Osteoblast (primary cell): ENCODE measurements at regions not wholly inside any gene's neighbourhood (a gene's known extent, or its start where the extent isn't known, plus 50 kb on each side); places are given as distances from the start of the nearest gene placed in this dataset.
A peak's percentile ranks its signal among the peaks of the same experiment; 100 is the strongest.
"Not testable (repeated sequence)": the region's sequence is repeated elsewhere in the genome, so short reads cannot be mapped to it uniquely, and the experiment has no call there.

Experiments
- DNase-seq: peaks from one replicate; pipeline ENCODE4 v3.0.0; 2011; ENCODE audit warnings: low spot score, mixed read lengths; ENCODE audit not compliant: insufficient read length; ENCODE audit errors: missing footprints
- H2AFZ ChIP-seq: 2 replicates; pipeline ENCODE4 v1.6.0; 2011; ENCODE audit warnings: mild to moderate bottlenecking, low read length
- H3K27ac ChIP-seq: 2 replicates; pipeline ENCODE4 v1.5.1; 2011; ENCODE audit warnings: mild to moderate bottlenecking, low read depth, low read length, moderate library complexity
- H3K27me3 ChIP-seq: 2 replicates; pipeline ENCODE4 v1.6.0; 2012; ENCODE audit warnings: mild to moderate bottlenecking, control low read depth, inconsistent platforms, low read length, moderate library complexity; ENCODE audit not compliant: insufficient read depth
- H3K36me3 ChIP-seq: 2 replicates; pipeline ENCODE4 v1.5.1; 2011; ENCODE audit warnings: mild to moderate bottlenecking, low read length, control low read depth, moderate library complexity; ENCODE audit not compliant: insufficient read depth
- H3K4me1 ChIP-seq: 2 replicates; pipeline ENCODE4 v1.5.1; 2011; ENCODE audit warnings: mild to moderate bottlenecking, low read length, control low read depth, moderate library complexity; ENCODE audit not compliant: insufficient read depth
- H3K4me2 ChIP-seq: 2 replicates; pipeline ENCODE4 v1.6.0; 2011; ENCODE audit warnings: mild to moderate bottlenecking, low read length; ENCODE audit not compliant: insufficient read depth
- H3K4me3 ChIP-seq: fragments of 200-600 bp; sonication (generic); 3 replicates; pipeline ENCODE4 v1.5.1; 2012; ENCODE audit warnings: mild to moderate bottlenecking, low read length, inconsistent platforms; ENCODE audit not compliant: insufficient read depth
- H3K79me2 ChIP-seq: 2 replicates; pipeline ENCODE4 v1.6.0; 2012; ENCODE audit warnings: mild to moderate bottlenecking, low read length, control low read depth, inconsistent platforms; ENCODE audit not compliant: insufficient read depth
- H3K9me3 ChIP-seq: 2 replicates; pipeline ENCODE4 v1.5.1; 2011; ENCODE audit warnings: low read depth, low read length, control low read depth
- H4K20me1 ChIP-seq: 2 replicates; pipeline ENCODE4 v1.6.0; 2012; ENCODE audit warnings: mild to moderate bottlenecking, low read length, control low read depth; ENCODE audit not compliant: insufficient read depth
- CTCF ChIP-seq: IDR thresholded peaks from 2 replicates; pipeline ENCODE4 v1.5.1; 2011; ENCODE audit warnings: mild to moderate bottlenecking, low read depth, low read length, moderate library complexity; ENCODE audit errors: extremely low read depth

- peak overlapping the region; percentile 42 for H2AFZ ChIP-seq
Measured at GRCh38 chr2:63712748-63713147, 124.0 kb downstream of the MDH1 start.

GRCh38 chr2:63716146-63716545 is 125.5 kb upstream of the UGP2 start:
- TF ChIP-seq CTCF: no peak
- H3K27ac ChIP-seq: no peak overlapping the region
- no peak overlapping the region for H3K4me2 ChIP-seq
- H3K9me3 ChIP-seq: no peaks in the 10 kb centered on the region
- peaks cover 10% of the 10 kb centered on the region for H3K4me1 ChIP-seq
- no peaks in the 10 kb centered on the region for H3K27me3 ChIP-seq
- H3K79me2 ChIP-seq: no peaks in the 10 kb centered on the region
- H4K20me1 ChIP-seq: no peaks in the 10 kb centered on the region
- no peak overlapping the region for H2AFZ ChIP-seq
- H3K4me3 ChIP-seq: no peak overlapping the region
- H3K36me3 ChIP-seq: no peaks in the 10 kb centered on the region
- DNase-seq: no peak

More at GRCh38 chr2:63712748-63713147, 124.0 kb downstream of the MDH1 start:
- DNase-seq: peak; percentile 88
- H3K4me1 ChIP-seq: peaks cover 10% of the 10 kb centered on the region
- no peak overlapping the region for H3K4me3 ChIP-seq
- peak overlapping the region; percentile 3 for H3K27ac ChIP-seq
- H3K36me3 ChIP-seq: no peaks in the 10 kb centered on the region
- no peaks in the 10 kb centered on the region for H4K20me1 ChIP-seq
- no peak for TF ChIP-seq CTCF
- H3K9me3 ChIP-seq: no peaks in the 10 kb centered on the region
- no peaks in the 10 kb centered on the region for H3K27me3 ChIP-seq
- peak overlapping the region; percentile 14 for H3K4me2 ChIP-seq
- H3K79me2 ChIP-seq: no peaks in the 10 kb centered on the region

- no peaks in the 10 kb centered on the region for H3K36me3 ChIP-seq
- no peak overlapping the region for H3K4me3 ChIP-seq
- no peak overlapping the region for H3K27ac ChIP-seq
- no peak overlapping the region for H3K4me2 ChIP-seq
- H4K20me1 ChIP-seq: no peaks in the 10 kb centered on the region
- DNase-seq: no peak
- TF ChIP-seq CTCF: no peak
- H3K79me2 ChIP-seq: no peaks in the 10 kb centered on the region
- no peaks in the 10 kb centered on the region for H3K4me1 ChIP-seq
- H2AFZ ChIP-seq: no peak overlapping the region
- no peaks in the 10 kb centered on the region for H3K9me3 ChIP-seq
- H3K27me3 ChIP-seq: no peaks in the 10 kb centered on the region
Measured at GRCh38 chr2:63719052-63719451, 122.6 kb upstream of the UGP2 start.

- Histone ChIP-seq H3K4me2 (no peak overlapping the region), H3K9me3 (no peaks in the 10 kb centered on the region), H3K4me3 (no peak overlapping the region), H2AFZ (no peak overlapping the region), H3K4me1 (no peaks in the 10 kb centered on the region), H3K27ac (no peak overlapping the region), H3K27me3 (no peaks in the 10 kb centered on the region), H3K79me2 (no peaks in the 10 kb centered on the region), H3K36me3 (no peaks in the 10 kb centered on the region), H4K20me1 (no peaks in the 10 kb centered on the region)
- no peak for TF ChIP-seq CTCF
- DNase-seq: no peak
Measured at GRCh38 chr2:63721082-63721424, 120.6 kb upstream of the UGP2 start.

- H3K9me3 ChIP-seq, H2AFZ ChIP-seq, DNase-seq, H3K27me3 ChIP-seq, H4K20me1 ChIP-seq, H3K4me2 ChIP-seq, H3K27ac ChIP-seq, H3K4me1 ChIP-seq, H3K36me3 ChIP-seq, H3K79me2 ChIP-seq, H3K4me3 ChIP-seq: not testable (repeated sequence)
Measured at GRCh38 chr2:63722284-63722683, 119.4 kb upstream of the UGP2 start.
